Nephron progenitor cell (in vitro differentiated cells): ENCODE measurements at regions not wholly inside any gene's neighbourhood (a gene's known extent, or its start where the extent isn't known, plus 50 kb on each side); places are given as distances from the start of the nearest gene placed in this dataset.
"Not testable (repeated sequence)": the region's sequence is repeated elsewhere in the genome, so short reads cannot be mapped to it uniquely, and the experiment has no call there.

Experiments used
- DNase-seq: peaks from one replicate; pipeline ENCODE4 v3.0.0; 2021
- H3K27ac Mint-ChIP-seq: 2 replicates; pipeline ENCODE4 v1.8.0; 2021; ENCODE audit warnings: mild to moderate bottlenecking, moderate library complexity, mixed read lengths
- H3K27me3 Mint-ChIP-seq: 2 replicates; pipeline ENCODE4 v1.8.0; 2021; ENCODE audit warnings: mild to moderate bottlenecking, low read depth, mixed read lengths; ENCODE audit not compliant: poor library complexity
- H3K36me3 Mint-ChIP-seq: 2 replicates; pipeline ENCODE4 v1.8.0; 2021; ENCODE audit warnings: low read depth, mixed read lengths
- H3K4me1 Mint-ChIP-seq: 2 replicates; pipeline ENCODE4 v1.8.0; 2021; ENCODE audit warnings: mixed read lengths
- H3K4me3 Mint-ChIP-seq: 2 replicates; pipeline ENCODE4 v1.8.0; 2021; ENCODE audit warnings: mild to moderate bottlenecking, moderate library complexity, mixed read lengths
- H3K9me3 Mint-ChIP-seq: 2 replicates; pipeline ENCODE4 v1.8.0; 2021; ENCODE audit warnings: mild to moderate bottlenecking, moderate library complexity, mixed read lengths
- CTCF ChIP-seq: fragments of 200-600 bp; sonication (generic); IDR thresholded peaks from 2 replicates; pipeline ENCODE4 v1.5.0; 2021; ENCODE audit warnings: antibody characterized with exemption

GRCh38 chr5:163870441-163870840 is 365.0 kb downstream of the MAT2B start:
- H3K36me3 Mint-ChIP-seq: no peaks in the 10 kb centered on the region
- H3K9me3 Mint-ChIP-seq: no peaks in the 10 kb centered on the region
- no peak overlapping the region for H3K4me3 Mint-ChIP-seq
- DNase-seq: no peak
- TF ChIP-seq CTCF: no peak
- H3K4me1 Mint-ChIP-seq: no peaks in the 10 kb centered on the region
- no peak overlapping the region for H3K27ac Mint-ChIP-seq
- H3K27me3 Mint-ChIP-seq: peaks cover 8% of the 10 kb centered on the region

- H3K9me3 Mint-ChIP-seq: no peaks in the 10 kb centered on the region
- H3K4me3 Mint-ChIP-seq: no peak overlapping the region
- peaks cover 22% of the 10 kb centered on the region for H3K4me1 Mint-ChIP-seq
- peak overlapping the region; percentile 7 for H3K27ac Mint-ChIP-seq
- H3K27me3 Mint-ChIP-seq: no peaks in the 10 kb centered on the region
- DNase-seq: no peak
- no peak for TF ChIP-seq CTCF
- H3K36me3 Mint-ChIP-seq: no peaks in the 10 kb centered on the region
Observed at GRCh38 chr5:163874431-163874830, 369.0 kb downstream of the MAT2B start.

GRCh38 chr5:163874912-163875311 is 369.5 kb downstream of the MAT2B start:
- H3K27ac Mint-ChIP-seq, DNase-seq, H3K36me3 Mint-ChIP-seq, H3K27me3 Mint-ChIP-seq, H3K4me3 Mint-ChIP-seq, H3K9me3 Mint-ChIP-seq: not testable (repeated sequence)
- peaks cover 26% of the 10 kb centered on the region for H3K4me1 Mint-ChIP-seq

GRCh38 chr5:163877865-163878264 is 372.4 kb downstream of the MAT2B start:
- no peak for TF ChIP-seq CTCF
- DNase-seq: no peak
- H3K4me3 Mint-ChIP-seq: no peak overlapping the region
- no peaks in the 10 kb centered on the region for H3K36me3 Mint-ChIP-seq
- no peaks in the 10 kb centered on the region for H3K9me3 Mint-ChIP-seq
- no peak overlapping the region for H3K27ac Mint-ChIP-seq
- peaks cover 39% of the 10 kb centered on the region for H3K4me1 Mint-ChIP-seq
- H3K27me3 Mint-ChIP-seq: no peaks in the 10 kb centered on the region

GRCh38 chr5:163878490-163878889 is 373.1 kb downstream of the MAT2B start:
- H3K27me3 Mint-ChIP-seq: no peaks in the 10 kb centered on the region
- H3K4me3 Mint-ChIP-seq: no peak overlapping the region
- H3K4me1 Mint-ChIP-seq: peaks cover 39% of the 10 kb centered on the region
- TF ChIP-seq CTCF: no peak
- H3K27ac Mint-ChIP-seq: no peak overlapping the region
- no peaks in the 10 kb centered on the region for H3K36me3 Mint-ChIP-seq
- no peaks in the 10 kb centered on the region for H3K9me3 Mint-ChIP-seq
- no peak for DNase-seq

- TF ChIP-seq CTCF: no peak
- Mint-ChIP-seq H3K4me1 (peaks cover 39% of the 10 kb centered on the region), H3K27me3 (peaks cover 4% of the 10 kb centered on the region), H3K27ac (no peak overlapping the region), H3K9me3 (no peaks in the 10 kb centered on the region), H3K36me3 (no peaks in the 10 kb centered on the region), H3K4me3 (no peak overlapping the region)
- no peak for DNase-seq
Observed at GRCh38 chr5:163880302-163880701, 374.9 kb downstream of the MAT2B start.
